Immature natural killer cell (primary cell): ENCODE measurements at regions not wholly inside any gene's neighbourhood (a gene's known extent, or its start where the extent isn't known, plus 50 kb on each side); places are given as distances from the start of the nearest gene placed in this dataset.

Experiments
- DNase-seq, 3 donors: peaks; one replicate each; pipeline ENCODE4 v3.0.0; 2022; ENCODE audit warnings: mixed read lengths in 1 of 3
- H3K27ac Mint-ChIP-seq, 6 donors: one replicate each; pipeline ENCODE4 v1.8.0; 2020; ENCODE audit warnings: mixed read lengths in 6 of 6, mild to moderate bottlenecking in 5 of 6, inconsistent platforms in 4 of 6, moderate library complexity in 3 of 6
- H3K27me3 Mint-ChIP-seq, 3 donors: one replicate each; pipeline ENCODE4 v1.8.0; 2020 to 2021; ENCODE audit warnings: low read depth in 3 of 3, mild to moderate bottlenecking in 3 of 3, mixed read lengths in 3 of 3, moderate library complexity in 3 of 3, inconsistent platforms in 1 of 3
- H3K36me3 Mint-ChIP-seq, 3 donors: one replicate each; pipeline ENCODE4 v1.8.0; 2020; ENCODE audit warnings: mixed read lengths in 3 of 3, inconsistent platforms in 2 of 3, mild to moderate bottlenecking in 2 of 3
- H3K4me1 Mint-ChIP-seq, 2 donors: one replicate each; pipeline ENCODE4 v1.8.0; 2020; ENCODE audit warnings: inconsistent platforms in 2 of 2, mild to moderate bottlenecking in 2 of 2, mixed read lengths in 2 of 2, moderate library complexity in 1 of 2
- H3K4me3 Mint-ChIP-seq, 5 donors: one replicate each; pipeline ENCODE4 v1.8.0; 2020; ENCODE audit warnings: mild to moderate bottlenecking in 5 of 5, mixed read lengths in 5 of 5, inconsistent platforms in 3 of 5, moderate library complexity in 3 of 5
- H3K9me3 Mint-ChIP-seq, 6 donors: one replicate each; pipeline ENCODE4 v1.8.0; 2020; ENCODE audit warnings: mild to moderate bottlenecking in 6 of 6, mixed read lengths in 6 of 6, inconsistent platforms in 4 of 6, moderate library complexity in 3 of 6

DNA sequence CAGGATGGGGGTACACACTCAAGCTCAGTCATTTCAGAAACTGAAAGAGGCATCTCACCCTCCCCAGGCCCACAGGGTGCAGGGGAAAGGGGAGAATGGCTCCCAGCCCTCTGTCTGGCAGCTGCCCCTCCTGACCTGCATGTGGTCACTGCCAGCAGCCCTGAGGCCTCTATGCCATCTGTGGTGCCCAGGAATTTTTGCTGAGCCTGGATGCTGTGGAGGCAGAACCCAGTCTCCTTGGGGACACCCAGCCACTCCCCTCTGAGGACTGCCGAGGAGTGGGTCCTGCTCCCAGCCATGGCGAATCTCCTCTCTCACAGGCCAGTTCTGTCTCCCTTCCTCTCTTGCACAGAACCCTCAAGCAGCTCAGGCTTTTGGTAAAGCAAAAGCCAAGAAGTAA lies 104.0 kb upstream of the ALDH1B1 start:
- no peak overlapping the region for H3K4me3 Mint-ChIP-seq
- DNase-seq = no peak

DNA sequence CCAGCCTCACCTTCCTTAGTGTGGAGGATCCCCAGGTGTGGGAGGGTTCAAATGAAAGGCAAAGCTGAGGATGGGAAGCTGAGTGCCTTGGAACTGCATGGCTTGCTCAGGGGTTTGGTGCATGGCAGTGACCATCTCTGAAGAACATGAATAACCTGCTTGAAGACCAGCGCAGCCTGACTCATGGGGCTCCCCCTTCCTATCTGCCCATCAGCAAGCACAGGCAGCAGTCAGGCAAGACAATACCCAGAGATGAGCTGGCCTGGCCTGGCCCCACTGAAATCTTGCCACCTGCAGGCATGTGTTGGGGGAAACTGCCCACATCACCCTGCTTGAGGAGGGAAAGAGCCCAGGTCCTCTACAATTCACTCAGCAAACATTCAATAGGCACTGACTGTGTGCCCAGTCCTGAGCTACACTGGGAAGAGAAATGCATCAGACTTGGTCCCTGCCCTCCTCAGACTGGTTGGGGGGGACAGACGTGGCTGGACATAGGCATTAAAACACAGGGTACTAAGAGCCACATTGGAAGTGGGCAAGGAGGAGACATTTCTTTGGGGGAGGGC lies 105.0 kb upstream of the ALDH1B1 start:
- H3K4me3 Mint-ChIP-seq = no peak overlapping the region
- peaks cover 0 to 2% (median 0%) of the 10 kb centered on the region in 3 donors for H3K27me3 Mint-ChIP-seq
- no peaks in the 10 kb centered on the region for H3K4me1 Mint-ChIP-seq
- DNase-seq = no peak
- H3K9me3 Mint-ChIP-seq = no peaks in the 10 kb centered on the region
- no peaks in the 10 kb centered on the region for H3K36me3 Mint-ChIP-seq
- no peak overlapping the region for H3K27ac Mint-ChIP-seq

More for the DNA sequence above, 104.0 kb upstream of the ALDH1B1 start:
- Mint-ChIP-seq H3K27me3 (no peaks in the 10 kb centered on the region), H3K9me3 (no peaks in the 10 kb centered on the region), H3K36me3 (no peaks in the 10 kb centered on the region), H3K27ac (no peak overlapping the region), H3K4me1 (no peaks in the 10 kb centered on the region)

- Mint-ChIP-seq H3K27me3 (peaks cover 0 to 2% (median 0%) of the 10 kb centered on the region in 3 donors), H3K4me1 (no peaks in the 10 kb centered on the region), H3K27ac (no peak overlapping the region), H3K36me3 (no peaks in the 10 kb centered on the region), H3K9me3 (no peaks in the 10 kb centered on the region), H3K4me3 (no peak overlapping the region)
- no peak for DNase-seq
These were observed 105.7 kb upstream of the ALDH1B1 start for GRCh38 chr9:38286766-38287165.

- Mint-ChIP-seq H3K4me3 (no peak overlapping the region), H3K27ac (no peak overlapping the region), H3K36me3 (no peaks in the 10 kb centered on the region), H3K27me3 (peaks cover 0 to 2% (median 1%) of the 10 kb centered on the region in 3 donors), H3K4me1 (no peaks in the 10 kb centered on the region), H3K9me3 (no peaks in the 10 kb centered on the region)
- DNase-seq = no peak
These were observed 106.1 kb upstream of the ALDH1B1 start for GRCh38 chr9:38286357-38286756.

GRCh38 chr9:38285236-38285635 lies 107.3 kb upstream of the ALDH1B1 start:
- no peak overlapping the region for H3K4me3 Mint-ChIP-seq
- H3K36me3 Mint-ChIP-seq = no peaks in the 10 kb centered on the region
- H3K27ac Mint-ChIP-seq = no peak overlapping the region
- peaks cover 3 to 5% of the 10 kb centered on the region in 2 donors for H3K4me1 Mint-ChIP-seq
- no peaks in the 10 kb centered on the region for H3K9me3 Mint-ChIP-seq
- no peak for DNase-seq
- H3K27me3 Mint-ChIP-seq = peaks cover 0 to 3% (median 1%) of the 10 kb centered on the region in 3 donors

- Mint-ChIP-seq H3K27ac (no peak overlapping the region), H3K27me3 (peaks cover 1 to 3% (median 3%) of the 10 kb centered on the region in 3 donors)
These were observed 107.9 kb upstream of the ALDH1B1 start for GRCh38 chr9:38284588-38285051.

GRCh38 chr9:38284039-38284575 lies 108.4 kb upstream of the ALDH1B1 start:
- no peak for DNase-seq
- H3K36me3 Mint-ChIP-seq = no peaks in the 10 kb centered on the region
- H3K9me3 Mint-ChIP-seq = no peaks in the 10 kb centered on the region
- no peak overlapping the region for H3K4me3 Mint-ChIP-seq
- H3K27me3 Mint-ChIP-seq = peaks cover 3 to 5% (median 3%) of the 10 kb centered on the region in 3 donors
- peaks cover 15 to 16% of the 10 kb centered on the region in 2 donors for H3K4me1 Mint-ChIP-seq
- no peak overlapping the region for H3K27ac Mint-ChIP-seq

More at GRCh38 chr9:38284588-38285051, 107.9 kb upstream of the ALDH1B1 start:
- Mint-ChIP-seq H3K36me3 (no peaks in the 10 kb centered on the region), H3K4me3 (no peak overlapping the region), H3K4me1 (peaks cover 10 to 11% of the 10 kb centered on the region in 2 donors), H3K9me3 (no peaks in the 10 kb centered on the region)
- DNase-seq = no peak

GRCh38 chr9:38282756-38283155 lies 109.7 kb upstream of the ALDH1B1 start:
- peaks cover 25 to 26% of the 10 kb centered on the region in 2 donors for H3K4me1 Mint-ChIP-seq
- H3K27me3 Mint-ChIP-seq = peaks cover 3 to 5% (median 3%) of the 10 kb centered on the region in 3 donors
- no peaks in the 10 kb centered on the region for H3K9me3 Mint-ChIP-seq
- no peak for DNase-seq
- H3K36me3 Mint-ChIP-seq = no peaks in the 10 kb centered on the region
- no peak overlapping the region for H3K27ac Mint-ChIP-seq
- no peak overlapping the region for H3K4me3 Mint-ChIP-seq

DNA sequence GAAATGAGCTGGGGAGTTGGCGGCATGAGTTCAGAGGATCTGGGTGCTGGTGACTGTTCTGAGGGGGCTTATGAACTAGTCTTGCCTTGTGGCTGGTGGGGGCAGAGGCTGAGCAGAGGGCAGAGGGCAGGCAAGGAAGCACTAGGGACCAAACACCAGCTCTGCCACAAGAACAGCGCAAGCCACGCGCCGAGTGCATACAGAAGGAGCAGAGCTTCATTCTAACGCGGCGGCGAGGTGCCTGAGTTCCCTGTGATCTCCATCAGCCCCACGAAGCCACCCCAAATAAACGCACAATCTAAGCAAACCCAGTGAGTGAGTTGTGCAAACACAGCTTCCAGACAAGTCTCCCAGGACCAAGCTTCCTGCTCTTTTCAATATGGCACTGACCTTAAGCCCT lies 110.6 kb upstream of the ALDH1B1 start:
- Mint-ChIP-seq H3K27ac (no peak overlapping the region), H3K36me3 (no peaks in the 10 kb centered on the region), H3K9me3 (no peaks in the 10 kb centered on the region), H3K4me3 (no peak overlapping the region), H3K27me3 (peaks cover 3 to 8% (median 4%) of the 10 kb centered on the region in 3 donors), H3K4me1 (peaks cover 30 to 31% of the 10 kb centered on the region in 2 donors)
- no peak for DNase-seq

GRCh38 chr9:38281196-38281595 lies 111.3 kb upstream of the ALDH1B1 start:
- Mint-ChIP-seq H3K27me3 (peaks cover 3 to 8% (median 5%) of the 10 kb centered on the region in 3 donors), H3K4me3 (no peak overlapping the region), H3K9me3 (no peaks in the 10 kb centered on the region), H3K36me3 (no peaks in the 10 kb centered on the region), H3K27ac (no peak overlapping the region), H3K4me1 (peaks cover 30 to 31% of the 10 kb centered on the region in 2 donors)
- DNase-seq = no peak

DNA sequence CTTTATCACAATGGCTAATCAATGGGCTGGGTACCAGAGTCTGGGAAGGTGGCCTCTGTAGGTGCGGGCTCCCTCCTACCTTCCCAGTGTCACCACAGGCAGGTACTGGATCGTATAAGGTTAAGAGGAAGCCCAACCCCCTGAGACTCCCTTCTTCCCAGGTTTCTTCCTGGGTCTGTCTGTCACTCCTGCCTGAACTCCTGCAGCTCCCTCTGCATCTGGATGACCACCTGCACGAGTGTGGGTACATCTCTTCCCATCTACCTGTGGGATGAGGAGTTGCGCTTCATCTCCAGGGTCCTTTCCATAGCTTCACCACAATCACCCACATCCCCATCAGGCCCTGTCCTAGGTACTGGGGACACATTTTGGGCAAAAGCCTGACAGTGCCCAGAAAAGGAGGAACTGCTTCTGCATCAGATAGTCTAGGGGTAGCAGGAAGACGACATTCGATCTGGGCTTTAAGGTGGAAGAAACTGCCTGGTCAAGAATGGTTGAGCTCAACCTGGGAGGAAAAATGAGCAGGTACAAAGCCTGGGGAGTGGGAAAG lies 112.2 kb upstream of the ALDH1B1 start:
- peaks cover 3 to 8% (median 5%) of the 10 kb centered on the region in 3 donors for H3K27me3 Mint-ChIP-seq
- H3K36me3 Mint-ChIP-seq = no peaks in the 10 kb centered on the region
- no peaks in the 10 kb centered on the region for H3K9me3 Mint-ChIP-seq
- H3K4me1 Mint-ChIP-seq = peaks cover 30 to 31% of the 10 kb centered on the region in 2 donors
- no peak for DNase-seq
- peak overlapping the region in 2 of 5 donors; percentile 31 to 61 for H3K4me3 Mint-ChIP-seq
- peak overlapping the region in 1 of 6 donors; percentile 61 for H3K27ac Mint-ChIP-seq

DNA sequence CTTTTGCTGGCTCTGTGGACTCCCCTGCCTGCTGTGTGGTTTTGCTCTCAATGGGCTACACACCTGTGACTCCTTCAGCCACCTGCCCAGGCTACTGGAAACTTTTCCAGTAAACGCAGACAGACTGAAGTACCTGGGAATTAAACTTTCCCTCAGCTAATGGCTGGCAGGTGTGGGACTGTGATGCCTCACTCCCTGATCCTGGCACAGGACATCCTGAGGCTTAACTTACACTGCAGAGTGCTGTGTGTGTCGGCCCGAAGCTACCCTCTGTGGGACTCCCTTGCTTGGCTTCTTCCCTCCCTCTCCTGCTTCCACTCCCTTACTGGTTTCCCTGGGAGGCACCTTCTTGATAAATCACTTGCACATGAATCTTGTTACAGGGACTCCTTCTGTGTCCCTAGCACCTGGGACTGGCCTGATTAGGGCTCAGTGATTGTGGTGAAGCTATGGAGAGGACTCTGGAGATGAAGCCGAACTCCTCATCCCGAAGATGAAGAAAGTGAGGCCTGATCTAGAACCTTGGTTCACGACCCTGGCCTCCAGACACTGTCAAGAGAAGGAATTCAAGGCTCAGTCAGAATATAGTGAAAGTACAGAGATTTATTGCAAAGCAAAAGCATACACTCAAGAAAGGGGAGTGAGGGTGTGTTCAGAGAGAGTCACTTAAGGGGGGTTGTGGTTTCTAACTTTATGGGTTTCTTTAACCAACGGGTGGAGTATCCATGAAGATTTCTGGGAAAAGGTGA lies 113.4 kb upstream of the ALDH1B1 start:
- no peaks in the 10 kb centered on the region for H3K36me3 Mint-ChIP-seq
- H3K4me3 Mint-ChIP-seq = peak overlapping the region in 3 of 5 donors; percentile 52 to 62 (median 57)
- no peak for DNase-seq
- H3K9me3 Mint-ChIP-seq = no peaks in the 10 kb centered on the region
- H3K27ac Mint-ChIP-seq = peak overlapping the region in 4 of 6 donors; percentile 5 to 61 (median 24)
- peaks cover 3 to 9% (median 8%) of the 10 kb centered on the region in 3 donors for H3K27me3 Mint-ChIP-seq
- peaks cover 30 to 31% of the 10 kb centered on the region in 2 donors for H3K4me1 Mint-ChIP-seq

- peaks cover 4 to 9% (median 8%) of the 10 kb centered on the region in 3 donors for H3K27me3 Mint-ChIP-seq
- no peaks in the 10 kb centered on the region for H3K36me3 Mint-ChIP-seq
- H3K27ac Mint-ChIP-seq = no peak overlapping the region
- no peaks in the 10 kb centered on the region for H3K9me3 Mint-ChIP-seq
- H3K4me1 Mint-ChIP-seq = peaks cover 30 to 31% of the 10 kb centered on the region in 2 donors
- no peak for DNase-seq
- H3K4me3 Mint-ChIP-seq = peak overlapping the region in 2 of 5 donors; percentile 33 to 62
These were observed 114.0 kb upstream of the ALDH1B1 start for GRCh38 chr9:38278457-38278856.
